Fibroblast of lung (primary cell): ENCODE measurements at regions not wholly inside any gene's neighbourhood (a gene's known extent, or its start where the extent isn't known, plus 50 kb on each side); places are given as distances from the start of the nearest gene placed in this dataset.

Experiments used
- DNase-seq, 2 donors: peaks; one replicate each; pipeline versions ENCODE4 v3.0.0 to v3.0.0-alpha.2; 2010; ENCODE audit warnings: low read depth in 2 of 2
- H2AFZ ChIP-seq: 2 replicates; pipeline ENCODE4 v1.5.1; 2012; ENCODE audit warnings: low read length, control low read depth, inconsistent platforms
- H3K27ac ChIP-seq: 2 replicates; pipeline ENCODE4 v1.5.1; 2011; ENCODE audit warnings: low read length, control low read depth; ENCODE audit not compliant: insufficient read depth
- H3K27me3 ChIP-seq: 2 replicates; pipeline ENCODE4 v1.5.1; 2011; ENCODE audit warnings: mild to moderate bottlenecking, low read length; ENCODE audit not compliant: control insufficient read depth, insufficient read depth
- H3K36me3 ChIP-seq: 2 replicates; pipeline ENCODE4 v1.5.1; 2011; ENCODE audit warnings: low read length; ENCODE audit not compliant: control insufficient read depth, insufficient read depth
- H3K4me1 ChIP-seq: 2 replicates; pipeline ENCODE4 v1.5.1; 2011; ENCODE audit warnings: low read length; ENCODE audit not compliant: control insufficient read depth, insufficient read depth; ENCODE audit errors: extremely low read depth
- H3K4me2 ChIP-seq: 2 replicates; pipeline ENCODE4 v1.5.1; 2011; ENCODE audit warnings: low read length, control low read depth; ENCODE audit not compliant: insufficient read depth; ENCODE audit errors: extremely low read depth
- H3K4me3 ChIP-seq, 4 experiments: fragments of 200-600 bp in 1 of 4; sonication (generic) in 1 of 4; replicated peaks in 1 of 4; 2 replicates each; pipeline ENCODE4 v1.5.1; 2011 to 2016; ENCODE audit warnings: low read length in 4 of 4, low read depth in 3 of 4, mild to moderate bottlenecking in 3 of 4, control low read depth in 2 of 4, inconsistent platforms in 1 of 4, mixed read lengths in 1 of 4; ENCODE audit not compliant: insufficient read depth in 1 of 4; ENCODE audit errors: control extremely low read depth in 1 of 4
- H3K79me2 ChIP-seq: 2 replicates; pipeline ENCODE4 v1.5.1; 2012; ENCODE audit warnings: mild to moderate bottlenecking, low read length, inconsistent platforms; ENCODE audit not compliant: control insufficient read depth, insufficient read depth
- H3K9ac ChIP-seq: 2 replicates; pipeline ENCODE4 v1.5.1; 2011; ENCODE audit warnings: mild to moderate bottlenecking, low read length, control low read depth; ENCODE audit not compliant: insufficient read depth
- H3K9me3 ChIP-seq: 2 replicates; pipeline ENCODE4 v1.5.1; 2012; ENCODE audit warnings: low read depth, low read length; ENCODE audit not compliant: control insufficient read depth, insufficient read depth
- H4K20me1 ChIP-seq: 2 replicates; pipeline ENCODE4 v1.5.1; 2011; ENCODE audit warnings: low read length; ENCODE audit not compliant: control insufficient read depth, insufficient read depth; ENCODE audit errors: extremely low read depth
- EZH2 ChIP-seq: IDR thresholded peaks from 2 replicates; pipeline ENCODE4 v1.5.1; 2012; ENCODE audit warnings: low read length, control low read depth, mild to moderate bottlenecking; ENCODE audit errors: missing control alignments
- TF ChIP-seq, protein P1 (sequence below), 2 donors: IDR thresholded peaks in 1 of 2; conservative IDR thresholded peaks in 1 of 2; 1 replicate in 1 of 2; 2 replicates in 1 of 2; pipeline ENCODE4 v1.5.1; 2011 to 2012; ENCODE audit warnings: low read length in 2 of 2, control low read depth in 1 of 2, inconsistent platforms in 1 of 2, low read depth in 1 of 2, mild to moderate bottlenecking in 1 of 2

DNA sequence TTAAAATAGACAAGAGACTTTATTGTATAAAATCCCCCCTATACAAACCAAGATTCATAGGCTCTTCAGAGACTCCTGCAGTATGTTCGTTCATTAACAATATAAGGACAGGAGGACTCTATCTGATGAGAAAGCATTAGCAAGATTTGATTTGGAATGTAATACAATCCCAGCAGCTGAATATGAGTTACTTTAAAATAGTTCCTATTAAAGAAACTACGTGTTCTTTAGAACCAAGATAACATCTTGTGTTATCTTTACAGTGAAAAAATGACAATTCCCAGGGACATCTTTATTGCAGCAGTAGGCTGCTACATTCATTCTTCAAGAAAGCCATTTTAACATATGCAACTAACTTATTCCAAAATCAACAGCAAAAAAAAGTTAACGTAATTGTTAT lies 1360.1 kb upstream of the GJE1 start:
- Histone ChIP-seq H3K9me3 (no peaks in the 10 kb centered on the region), H3K4me2 (no peak overlapping the region), H4K20me1 (no peaks in the 10 kb centered on the region), H3K36me3 (no peaks in the 10 kb centered on the region), H3K4me1 (peaks cover 11% of the 10 kb centered on the region), H3K79me2 (no peaks in the 10 kb centered on the region), H3K27ac (no peak overlapping the region), H3K27me3 (no peaks in the 10 kb centered on the region), H3K9ac (no peak overlapping the region), H2AFZ (no peak overlapping the region), H3K4me3 (no peak overlapping the region)
- TF ChIP-seq EZH2 = no peak
- TF ChIP-seq, protein P1, sequence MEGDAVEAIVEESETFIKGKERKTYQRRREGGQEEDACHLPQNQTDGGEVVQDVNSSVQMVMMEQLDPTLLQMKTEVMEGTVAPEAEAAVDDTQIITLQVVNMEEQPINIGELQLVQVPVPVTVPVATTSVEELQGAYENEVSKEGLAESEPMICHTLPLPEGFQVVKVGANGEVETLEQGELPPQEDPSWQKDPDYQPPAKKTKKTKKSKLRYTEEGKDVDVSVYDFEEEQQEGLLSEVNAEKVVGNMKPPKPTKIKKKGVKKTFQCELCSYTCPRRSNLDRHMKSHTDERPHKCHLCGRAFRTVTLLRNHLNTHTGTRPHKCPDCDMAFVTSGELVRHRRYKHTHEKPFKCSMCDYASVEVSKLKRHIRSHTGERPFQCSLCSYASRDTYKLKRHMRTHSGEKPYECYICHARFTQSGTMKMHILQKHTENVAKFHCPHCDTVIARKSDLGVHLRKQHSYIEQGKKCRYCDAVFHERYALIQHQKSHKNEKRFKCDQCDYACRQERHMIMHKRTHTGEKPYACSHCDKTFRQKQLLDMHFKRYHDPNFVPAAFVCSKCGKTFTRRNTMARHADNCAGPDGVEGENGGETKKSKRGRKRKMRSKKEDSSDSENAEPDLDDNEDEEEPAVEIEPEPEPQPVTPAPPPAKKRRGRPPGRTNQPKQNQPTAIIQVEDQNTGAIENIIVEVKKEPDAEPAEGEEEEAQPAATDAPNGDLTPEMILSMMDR (conservative IDR thresholded peaks at IDR 0.05 in 1 of 2, IDR thresholded peaks at IDR 0.05 in 1 of 2; ENCODE audit: low read depth in 1 of 2, low read length in 2 of 2) = no peak
- DNase-seq = no peak

DNA sequence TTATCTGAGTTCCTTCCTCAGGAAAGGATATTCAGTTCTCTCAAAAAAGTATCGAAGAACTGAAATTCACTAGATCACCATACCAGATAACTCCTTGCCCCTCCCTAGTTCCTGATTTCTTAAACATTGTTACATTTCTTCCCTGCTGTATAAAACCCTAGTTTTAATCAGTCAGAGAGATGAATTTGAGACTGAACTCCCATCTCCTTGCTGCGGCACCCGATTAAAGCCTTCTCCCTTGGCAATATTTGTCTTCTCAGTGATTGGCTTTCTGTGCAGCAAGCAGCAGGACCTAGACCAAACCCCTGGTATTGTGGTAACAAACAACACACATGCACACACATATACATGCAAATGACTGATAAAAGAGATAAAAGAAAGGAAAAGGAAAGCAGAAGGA lies 1364.6 kb upstream of the GJE1 start:
- no peak overlapping the region for H3K27ac ChIP-seq
- no peaks in the 10 kb centered on the region for H3K9me3 ChIP-seq

GRCh38 chr6:140766999-140767398 lies 1365.7 kb upstream of the GJE1 start:
- TF ChIP-seq EZH2 = no peak
- TF ChIP-seq, protein P1 (conservative IDR thresholded peaks at IDR 0.05 in 1 of 2, IDR thresholded peaks at IDR 0.05 in 1 of 2; ENCODE audit: low read depth in 1 of 2, low read length in 2 of 2) = no peak
- Histone ChIP-seq H3K4me1 (no peaks in the 10 kb centered on the region), H3K27ac (no peak overlapping the region)

More for the DNA sequence above, 1364.6 kb upstream of the GJE1 start:
- Histone ChIP-seq H3K36me3 (no peaks in the 10 kb centered on the region), H3K4me1 (no peaks in the 10 kb centered on the region), H3K4me3 (no peak overlapping the region), H3K27me3 (no peaks in the 10 kb centered on the region), H3K4me2 (no peak overlapping the region), H3K79me2 (no peaks in the 10 kb centered on the region), H3K9ac (no peak overlapping the region), H4K20me1 (no peaks in the 10 kb centered on the region), H2AFZ (no peak overlapping the region)
- no peak for TF ChIP-seq EZH2
- TF ChIP-seq, protein P1 (conservative IDR thresholded peaks at IDR 0.05 in 1 of 2, IDR thresholded peaks at IDR 0.05 in 1 of 2; ENCODE audit: low read depth in 1 of 2, low read length in 2 of 2) = no peak
- DNase-seq = no peak

More at GRCh38 chr6:140766999-140767398, 1365.7 kb upstream of the GJE1 start:
- Histone ChIP-seq H3K36me3 (no peaks in the 10 kb centered on the region), H3K27me3 (no peaks in the 10 kb centered on the region), H3K9ac (no peak overlapping the region), H3K4me3 (no peak overlapping the region), H3K4me2 (no peak overlapping the region), H3K79me2 (no peaks in the 10 kb centered on the region), H4K20me1 (no peaks in the 10 kb centered on the region), H3K9me3 (no peaks in the 10 kb centered on the region), H2AFZ (peak overlapping the region; percentile 57)
- no peak for DNase-seq
